ENCODE measurements at regions not wholly inside any gene's neighbourhood (a gene's known extent, or its start where the extent isn't known, plus 50 kb on each side); places are given as distances from the start of the nearest gene placed in this dataset.

GRCh38 chr2:8197825-8198224, 484.0 kb upstream of the ID2 start:
- DNase-seq (ENCODE audit: low read depth): no peak

GRCh38 chr2:8198766-8199382, 483.0 kb upstream of the ID2 start:
- no peak for DNase-seq (ENCODE audit: low read depth)

GRCh38 chr2:8202132-8202531, 479.7 kb upstream of the ID2 start:
- no peak for DNase-seq (ENCODE audit: low read depth)

- DNase-seq (ENCODE audit: low read depth): no peak
Measured at GRCh38 chr2:8203364-8203763, 478.5 kb upstream of the ID2 start.

- DNase-seq (ENCODE audit: low read depth): no peak
Measured at GRCh38 chr2:8204711-8205110, 477.1 kb upstream of the ID2 start.

- DNase-seq (ENCODE audit: low read depth): no peak
Measured at GRCh38 chr2:8209494-8209893, 472.4 kb upstream of the ID2 start.

- no peak for DNase-seq (ENCODE audit: low read depth)
Measured at GRCh38 chr2:8211384-8211783, 470.5 kb upstream of the ID2 start.

GRCh38 chr2:8212239-8212638, 469.6 kb upstream of the ID2 start:
- no peak for DNase-seq (ENCODE audit: low read depth)

GRCh38 chr2:8214036-8214615, 467.7 kb upstream of the ID2 start:
- DNase-seq (ENCODE audit: low read depth): no peak

- no peak for DNase-seq (ENCODE audit: low read depth)
Measured at GRCh38 chr2:8215159-8215863, 466.5 kb upstream of the ID2 start.

GRCh38 chr2:8215982-8216381, 465.9 kb upstream of the ID2 start:
- no peak for DNase-seq (ENCODE audit: low read depth)

GRCh38 chr2:8216397-8216796, 465.5 kb upstream of the ID2 start:
- no peak for DNase-seq (ENCODE audit: low read depth)

- DNase-seq (ENCODE audit: low read depth): no peak
Measured at GRCh38 chr2:8217468-8218030, 464.3 kb upstream of the ID2 start.

GRCh38 chr2:8219096-8219495, 462.8 kb upstream of the ID2 start:
- no peak for DNase-seq (ENCODE audit: low read depth)

- DNase-seq (ENCODE audit: low read depth): no peak
Measured at GRCh38 chr2:8219631-8220355, 462.1 kb upstream of the ID2 start.

GRCh38 chr2:8222979-8223694, 458.7 kb upstream of the ID2 start:
- no peak for DNase-seq (ENCODE audit: low read depth)

GRCh38 chr2:8223695-8224346, 458.0 kb upstream of the ID2 start:
- no peak for DNase-seq (ENCODE audit: low read depth)

- no peak for DNase-seq (ENCODE audit: low read depth)
Measured at GRCh38 chr2:8224347-8225190, 457.3 kb upstream of the ID2 start.

- no peak for DNase-seq (ENCODE audit: low read depth)
Measured at GRCh38 chr2:8225266-8225665, 456.6 kb upstream of the ID2 start.

- DNase-seq (ENCODE audit: low read depth): no peak
Measured at GRCh38 chr2:8225798-8226197, 456.1 kb upstream of the ID2 start.

Data from stimulated activated CD8-positive, alpha-beta memory T cell treated with anti-CD3 and anti-CD28 coated beads, Interleukin-7, amount 100 ng/mL, for 24 hours (primary cell).